Vagina (tissue), 2 donors: ENCODE measurements at regions not wholly inside any gene's neighbourhood (a gene's known extent, or its start where the extent isn't known, plus 50 kb on each side); places are given as distances from the start of the nearest gene placed in this dataset.

ENCODE experiments used
- DNase-seq, 2 donors: peaks; one replicate each; pipeline ENCODE4 v3.0.0-alpha.2; 2017; ENCODE audit errors: extremely low spot score in 2 of 2
- H3K27ac ChIP-seq: fragments of 200-600 bp; sonication (generic); one replicate; pipeline ENCODE4 v1.5.1; 2019
- H3K27me3 ChIP-seq: fragments of 200-600 bp; sonication (generic); one replicate; pipeline ENCODE4 v1.5.1; 2019
- H3K36me3 ChIP-seq, 2 donors: fragments of 200-600 bp; sonication (generic); one replicate each; pipeline ENCODE4 v1.5.1; 2017 to 2019
- H3K4me1 ChIP-seq: fragments of 200-600 bp; sonication (generic); one replicate; pipeline ENCODE4 v1.5.1; 2019
- H3K4me3 ChIP-seq, 2 donors: fragments of 200-600 bp; sonication (generic); 1 replicate in 1 of 2; 2 replicates in 1 of 2; pipeline ENCODE4 v1.5.1; 2016 to 2019
- H3K9me3 ChIP-seq: fragments of 200-600 bp; sonication (generic); one replicate; pipeline ENCODE4 v1.5.1; 2019
- CTCF ChIP-seq, 3 experiments: fragments of 450-650 bp in 2 of 3; fragments of 200-600 bp in 1 of 3; sonication (generic) in 1 of 3; IDR thresholded peaks; one replicate each; pipeline ENCODE4 v1.5.1; 2017 to 2019; ENCODE audit warnings: antibody characterized with exemption in 3 of 3, mild to moderate bottlenecking in 2 of 3, moderate library complexity in 2 of 3
- POLR2A ChIP-seq, 2 donors: fragments of 450-650 bp; IDR thresholded peaks; one replicate each; pipeline ENCODE4 v1.6.1; 2017; ENCODE audit warnings: antibody characterized with exemption in 2 of 2, mild to moderate bottlenecking in 2 of 2, moderate library complexity in 2 of 2
- POLR2AphosphoS5 ChIP-seq, 2 donors: sonication (generic); formaldehyde crosslinking; IDR thresholded peaks; one replicate each; pipeline ENCODE4 v1.9.0; 2017; ENCODE audit warnings: antibody characterized with exemption in 2 of 2, mild to moderate bottlenecking in 2 of 2, low read depth in 1 of 2; ENCODE audit not compliant: insufficient read depth in 1 of 2
- intact Hi-C: fragments of 100-400 bp; cut with DNase I; formaldehyde crosslinking; loops from one replicate; pipeline ENCODE4 v1.15.1; 2023

GRCh38 chr1:5662744-5663126 is 329.5 kb downstream of the NPHP4 start:
- no peak for DNase-seq

GRCh38 chr1:5662086-5662743 is 330.0 kb downstream of the NPHP4 start:
- intact Hi-C loops: no loop called here
- no peak for DNase-seq
- no peak for TF ChIP-seq POLR2AphosphoS5 (IDR thresholded peaks at IDR 0.05; ENCODE audit: insufficient read depth in 1 of 2, low read depth in 1 of 2)
- no peak for TF ChIP-seq CTCF (IDR thresholded peaks at IDR 0.05)
- TF ChIP-seq POLR2A (IDR thresholded peaks at IDR 0.05): no peak
- H3K27me3 ChIP-seq: no peaks in the 10 kb centered on the region
- H3K4me1 ChIP-seq: peaks cover 17% of the 10 kb centered on the region
- H3K9me3 ChIP-seq: no peaks in the 10 kb centered on the region
- H3K4me3 ChIP-seq: no peak overlapping the region
- no peak overlapping the region for H3K27ac ChIP-seq
- H3K36me3 ChIP-seq: no peaks in the 10 kb centered on the region

More at GRCh38 chr1:5662744-5663126, 329.5 kb downstream of the NPHP4 start:
- Histone ChIP-seq H3K27ac (no peak overlapping the region), H3K27me3 (no peaks in the 10 kb centered on the region), H3K36me3 (no peaks in the 10 kb centered on the region), H3K9me3 (no peaks in the 10 kb centered on the region), H3K4me1 (peaks cover 17% of the 10 kb centered on the region), H3K4me3 (no peak overlapping the region)
- intact Hi-C loops: no loop called here
- TF ChIP-seq POLR2AphosphoS5 (IDR thresholded peaks at IDR 0.05; ENCODE audit: insufficient read depth in 1 of 2, low read depth in 1 of 2) (no peak), CTCF (IDR thresholded peaks at IDR 0.05) (no peak), POLR2A (IDR thresholded peaks at IDR 0.05) (no peak)

GRCh38 chr1:5661196-5662085 is 330.8 kb downstream of the NPHP4 start:
- no peak for DNase-seq
- TF ChIP-seq POLR2A (IDR thresholded peaks at IDR 0.05) (no peak), POLR2AphosphoS5 (IDR thresholded peaks at IDR 0.05; ENCODE audit: insufficient read depth in 1 of 2, low read depth in 1 of 2) (no peak), CTCF (IDR thresholded peaks at IDR 0.05) (no peak)
- Histone ChIP-seq H3K9me3 (no peaks in the 10 kb centered on the region), H3K27ac (no peak overlapping the region), H3K4me1 (peaks cover 17% of the 10 kb centered on the region), H3K4me3 (no peak overlapping the region), H3K36me3 (no peaks in the 10 kb centered on the region), H3K27me3 (no peaks in the 10 kb centered on the region)
- intact Hi-C loops: no loop called here

GRCh38 chr1:5660141-5660935 is 331.9 kb downstream of the NPHP4 start:
- Histone ChIP-seq H3K27me3 (no peaks in the 10 kb centered on the region), H3K27ac (no peak overlapping the region), H3K9me3 (no peaks in the 10 kb centered on the region), H3K4me3 (no peak overlapping the region), H3K4me1 (peaks cover 17% of the 10 kb centered on the region), H3K36me3 (no peaks in the 10 kb centered on the region)
- TF ChIP-seq POLR2AphosphoS5 (IDR thresholded peaks at IDR 0.05; ENCODE audit: insufficient read depth in 1 of 2, low read depth in 1 of 2) (no peak), CTCF (IDR thresholded peaks at IDR 0.05) (no peak), POLR2A (IDR thresholded peaks at IDR 0.05) (no peak)
- no peak for DNase-seq
- intact Hi-C loops: no loop called here
